ENCODE measurements at regions not wholly inside any gene's neighbourhood (a gene's known extent, or its start where the extent isn't known, plus 50 kb on each side); places are given as distances from the start of the nearest gene placed in this dataset.
A peak's percentile ranks its signal among the peaks of the same experiment; 100 is the strongest.

- DNase-seq (ENCODE audit: low read depth in 1 of 2, low spot score in 2 of 2), result no peak
- H3K18ac ChIP-seq (ENCODE audit: extremely low read depth, low read length), result no peak overlapping the region
- no peaks in the 10 kb centered on the region; a peak in 1 of 7 replicates for H3K4me1 ChIP-seq (replicated peaks in 1 of 4; ENCODE audit: control insufficient read depth in 3 of 4, insufficient read depth in 4 of 4, low read length in 3 of 4)
- no peaks in the 10 kb centered on the region for H3K9me3 ChIP-seq (ENCODE audit: insufficient read depth in 2 of 2, low read depth in 1 of 2, low read length in 1 of 2)
- no peak for FAIRE-seq
- no peak overlapping the region for H2BK15ac ChIP-seq (ENCODE audit: low read length)
- no peak overlapping the region for H3K56ac ChIP-seq (replicated peaks; ENCODE audit: insufficient read length, low read depth, low read length)
- no peak overlapping the region for H2BK20ac ChIP-seq (ENCODE audit: low read length)
- no peaks in the 10 kb centered on the region for H4K20me1 ChIP-seq (replicated peaks in 1 of 2; ENCODE audit: control insufficient read depth in 1 of 2, insufficient read depth in 2 of 2, low read length in 2 of 2)
- H3K4me3 ChIP-seq (ENCODE audit: extremely low read depth in 1 of 4, insufficient read depth in 2 of 4, low read depth in 3 of 4, low read length in 4 of 4), result no peak overlapping the region
- H3K23ac ChIP-seq (ENCODE audit: insufficient read length), result no peak overlapping the region
- no peak overlapping the region for H3K4me2 ChIP-seq (ENCODE audit: insufficient read depth in 1 of 2, low read depth in 2 of 2, low read length in 2 of 2)
- no peak overlapping the region for H3K27ac ChIP-seq (ENCODE audit: low read depth, low read length)
- H3K14ac ChIP-seq (ENCODE audit: insufficient read length), result no peak overlapping the region
- no peak overlapping the region for H2BK120ac ChIP-seq (replicated peaks; ENCODE audit: low read depth, low read length)
- H2AFZ ChIP-seq (ENCODE audit: low read length), result peak overlapping the region; percentile 11; the same call in 1 of the 2 replicates
- no peak overlapping the region for H4K5ac ChIP-seq (ENCODE audit: insufficient read length, low read depth, low read length)
- H3K79me1 ChIP-seq (ENCODE audit: low read depth, low read length), result no peaks in the 10 kb centered on the region
- no peaks in the 10 kb centered on the region for H3K36me3 ChIP-seq (ENCODE audit: control insufficient read depth in 2 of 4, insufficient read depth in 4 of 4, low read length in 3 of 4)
- H3K27me3 ChIP-seq (replicated peaks in 1 of 4; ENCODE audit: control insufficient read depth in 3 of 4, extremely low read depth in 1 of 4, insufficient read depth in 3 of 4, low read length in 3 of 4), result no peaks in the 10 kb centered on the region
- no peaks in the 10 kb centered on the region for H3K79me2 ChIP-seq (ENCODE audit: control insufficient read depth in 1 of 2, insufficient read depth in 2 of 2, low read length in 2 of 2)
- H4K91ac ChIP-seq (replicated peaks; ENCODE audit: insufficient read length, low read length), result no peak overlapping the region
- 0 out of 2 replicates have a peak overlapping the region, but pooled peaks have one; percentile 8 for H2BK5ac ChIP-seq (ENCODE audit: low read depth, low read length)
- CTCF ChIA-PET (ENCODE audit: partially characterized antibody), result interaction anchor here (0.9 to 2.4 kb wide), 5 partner anchors 7 to 144 kb away, joined by 3 to 17 read pairs (median 5); no protein-coding TSS in a partner anchor
- no peak overlapping the region for H2AK5ac ChIP-seq (ENCODE audit: low read depth, low read length)
- no peak overlapping the region for H4K8ac ChIP-seq (ENCODE audit: extremely low read depth, insufficient read depth, low read length)
- H3K9ac ChIP-seq (replicated peaks in 1 of 4; ENCODE audit: extremely low read depth in 1 of 4, low read depth in 3 of 4, low read length in 3 of 4), result no peak overlapping the region
- no peak overlapping the region for H3K4ac ChIP-seq (replicated peaks; ENCODE audit: insufficient read length, low read depth, low read length)
- TF ChIP-seq POU5F1 (IDR thresholded peaks at IDR 0.05; ENCODE audit: low read depth, low read length), result no peak
- no peak for TF ChIP-seq TEAD4 (IDR thresholded peaks at IDR 0.05; ENCODE audit: low read depth, low read length)
- no peak for TF ChIP-seq NANOG (IDR thresholded peaks at IDR 0.05; ENCODE audit: insufficient read depth, low read depth, low read length, poor library complexity, severe bottlenecking)
- TF ChIP-seq EGR1 (IDR thresholded peaks at IDR 0.05; ENCODE audit: borderline replicate concordance, low read depth, low read length), result no peak
- no peak for TF ChIP-seq CREB1 (IDR thresholded peaks at IDR 0.05)
- TF ChIP-seq MAFK (IDR thresholded peaks at IDR 0.05; ENCODE audit: low read depth, low read length), result no peak
- TF ChIP-seq HDAC2 (IDR thresholded peaks at IDR 0.05; ENCODE audit: borderline replicate concordance in 1 of 2, low read depth in 2 of 2, low read length in 2 of 2), result no peak
- WGBS, 2 experiments (ENCODE audit: extremely low coverage in 1 of 2, insufficient coverage in 1 of 2, insufficient read length in 1 of 2, insufficient replicate concordance in 2 of 2, low coverage in 1 of 2, low lambda C conversion rate in 2 of 2, missing lambda C conversion rate in 1 of 2), result 86% methylated on average over 7 of the region's 7 CpGs; no CpG with 5 or more reads in 1 of the 2 experiments
- no peaks in the 10 kb centered on the region; the same call in 1 of the 2 replicates for H3K23me2 ChIP-seq (ENCODE audit: low read depth, low read length)
- H2BK12ac ChIP-seq (ENCODE audit: low read depth, low read length), result no peak overlapping the region
- POLR2A ChIA-PET (ENCODE audit: partially characterized antibody), result no interaction called here
Measured at GRCh38 chr2:215787565-215788178, 225.7 kb downstream of the MREG start.

All from H1 (cell line).